Stimulated activated CD8-positive, alpha-beta memory T cell treated with anti-CD3 and anti-CD28 coated beads, Interleukin-15, amount 100 ng/mL, for 1 hour (primary cell): ENCODE measurements at regions not wholly inside any gene's neighbourhood (a gene's known extent, or its start where the extent isn't known, plus 50 kb on each side); places are given as distances from the start of the nearest gene placed in this dataset.

Source experiments
- DNase-seq: peaks from one replicate; pipeline ENCODE4 v3.0.0-alpha.2; 2020; ENCODE audit warnings: low read depth

- no peak for DNase-seq
Observed at GRCh38 chr2:221109552-221109951, 462.6 kb downstream of the EPHA4 start.

GRCh38 chr2:221111739-221112138, 460.4 kb downstream of the EPHA4 start:
- no peak for DNase-seq

GRCh38 chr2:221112744-221113143, 459.4 kb downstream of the EPHA4 start:
- no peak for DNase-seq

- DNase-seq, result no peak
Observed at GRCh38 chr2:221115944-221116343, 456.2 kb downstream of the EPHA4 start.

- DNase-seq, result no peak
Observed at GRCh38 chr2:221120643-221121042, 451.5 kb downstream of the EPHA4 start.

GRCh38 chr2:221123396-221123795, 448.7 kb downstream of the EPHA4 start:
- DNase-seq, result no peak

GRCh38 chr2:221124532-221125240, 447.4 kb downstream of the EPHA4 start:
- DNase-seq, result no peak

- no peak for DNase-seq
Observed at GRCh38 chr2:221125691-221126090, 446.4 kb downstream of the EPHA4 start.

- DNase-seq, result no peak
Observed at GRCh38 chr2:221129657-221130056, 442.4 kb downstream of the EPHA4 start.

- no peak for DNase-seq
Observed at GRCh38 chr2:221130431-221130830, 441.7 kb downstream of the EPHA4 start.

- DNase-seq, result no peak
Observed at GRCh38 chr2:221133941-221134340, 438.2 kb downstream of the EPHA4 start.

- DNase-seq, result no peak
Observed at GRCh38 chr2:221134718-221135117, 437.4 kb downstream of the EPHA4 start.

- DNase-seq, result no peak
Observed at GRCh38 chr2:221135699-221136098, 436.4 kb downstream of the EPHA4 start.

GRCh38 chr2:221137385-221137784, 434.7 kb downstream of the EPHA4 start:
- no peak for DNase-seq

GRCh38 chr2:221142341-221142740, 429.8 kb downstream of the EPHA4 start:
- DNase-seq, result no peak

GRCh38 chr2:221143231-221143630, 428.9 kb downstream of the EPHA4 start:
- no peak for DNase-seq

GRCh38 chr2:221144909-221145308, 427.2 kb downstream of the EPHA4 start:
- DNase-seq, result no peak

- no peak for DNase-seq
Observed at GRCh38 chr2:221145396-221145795, 426.7 kb downstream of the EPHA4 start.

GRCh38 chr2:221153226-221153625, 418.9 kb downstream of the EPHA4 start:
- no peak for DNase-seq

GRCh38 chr2:221154176-221154575, 417.9 kb downstream of the EPHA4 start:
- DNase-seq, result no peak

GRCh38 chr2:221156062-221156734, 415.9 kb downstream of the EPHA4 start:
- DNase-seq, result no peak

- DNase-seq, result no peak
Observed at GRCh38 chr2:221161186-221161585, 410.9 kb downstream of the EPHA4 start.

- DNase-seq, result no peak
Observed at GRCh38 chr2:221166292-221166691, 405.8 kb downstream of the EPHA4 start.

GRCh38 chr2:221167561-221167960, 404.5 kb downstream of the EPHA4 start:
- DNase-seq, result no peak
